Vagina (tissue), 2 donors: ENCODE measurements at regions not wholly inside any gene's neighbourhood (a gene's known extent, or its start where the extent isn't known, plus 50 kb on each side); places are given as distances from the start of the nearest gene placed in this dataset.

Source experiments
- POLR2A ChIP-seq, 2 donors: fragments of 450-650 bp; IDR thresholded peaks; one replicate each; pipeline ENCODE4 v1.6.1; 2017; ENCODE audit warnings: antibody characterized with exemption in 2 of 2, mild to moderate bottlenecking in 2 of 2, moderate library complexity in 2 of 2
- POLR2AphosphoS5 ChIP-seq, 2 donors: sonication (generic); formaldehyde crosslinking; IDR thresholded peaks; one replicate each; pipeline ENCODE4 v1.9.0; 2017; ENCODE audit warnings: antibody characterized with exemption in 2 of 2, mild to moderate bottlenecking in 2 of 2, low read depth in 1 of 2; ENCODE audit not compliant: insufficient read depth in 1 of 2
- TF ChIP-seq, protein P1 (sequence below), 3 experiments: fragments of 450-650 bp in 2 of 3; fragments of 200-600 bp in 1 of 3; sonication (generic) in 1 of 3; IDR thresholded peaks; one replicate each; pipeline ENCODE4 v1.5.1; 2017 to 2019; ENCODE audit warnings: antibody characterized with exemption in 3 of 3, mild to moderate bottlenecking in 2 of 3, moderate library complexity in 2 of 3

DNA sequence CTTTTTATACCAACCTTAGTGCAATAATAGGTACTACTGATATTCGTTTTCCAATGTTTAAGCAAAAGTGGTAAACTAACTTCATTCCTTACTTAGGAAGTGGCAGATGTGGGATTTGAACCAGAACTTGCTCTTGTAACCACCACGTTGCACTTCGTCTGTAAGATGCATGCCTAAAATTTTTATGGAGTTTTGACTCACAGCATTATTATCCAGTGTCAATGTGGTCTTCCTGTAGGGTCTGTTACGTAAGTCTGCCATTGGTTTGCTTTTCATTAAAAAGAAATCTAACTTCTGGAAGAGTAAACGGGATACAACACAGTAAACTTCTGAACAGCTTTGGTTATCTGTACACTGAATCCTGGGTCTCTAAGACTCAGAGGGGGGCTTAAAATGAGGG, 521.0 kb upstream of the WWC1 start:
- TF ChIP-seq, protein P1, sequence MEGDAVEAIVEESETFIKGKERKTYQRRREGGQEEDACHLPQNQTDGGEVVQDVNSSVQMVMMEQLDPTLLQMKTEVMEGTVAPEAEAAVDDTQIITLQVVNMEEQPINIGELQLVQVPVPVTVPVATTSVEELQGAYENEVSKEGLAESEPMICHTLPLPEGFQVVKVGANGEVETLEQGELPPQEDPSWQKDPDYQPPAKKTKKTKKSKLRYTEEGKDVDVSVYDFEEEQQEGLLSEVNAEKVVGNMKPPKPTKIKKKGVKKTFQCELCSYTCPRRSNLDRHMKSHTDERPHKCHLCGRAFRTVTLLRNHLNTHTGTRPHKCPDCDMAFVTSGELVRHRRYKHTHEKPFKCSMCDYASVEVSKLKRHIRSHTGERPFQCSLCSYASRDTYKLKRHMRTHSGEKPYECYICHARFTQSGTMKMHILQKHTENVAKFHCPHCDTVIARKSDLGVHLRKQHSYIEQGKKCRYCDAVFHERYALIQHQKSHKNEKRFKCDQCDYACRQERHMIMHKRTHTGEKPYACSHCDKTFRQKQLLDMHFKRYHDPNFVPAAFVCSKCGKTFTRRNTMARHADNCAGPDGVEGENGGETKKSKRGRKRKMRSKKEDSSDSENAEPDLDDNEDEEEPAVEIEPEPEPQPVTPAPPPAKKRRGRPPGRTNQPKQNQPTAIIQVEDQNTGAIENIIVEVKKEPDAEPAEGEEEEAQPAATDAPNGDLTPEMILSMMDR (IDR thresholded peaks at IDR 0.05), result no peak
- TF ChIP-seq POLR2AphosphoS5 (IDR thresholded peaks at IDR 0.05; ENCODE audit: insufficient read depth in 1 of 2, low read depth in 1 of 2) (no peak), POLR2A (IDR thresholded peaks at IDR 0.05) (no peak)
